HEK293 (cell line): ENCODE measurements at regions not wholly inside any gene's neighbourhood (a gene's known extent, or its start where the extent isn't known, plus 50 kb on each side); places are given as distances from the start of the nearest gene placed in this dataset.

ENCODE experiments used
- CTCF ChIA-PET: fragments of 350-600 bp; formaldehyde crosslinking; extraction: SDS; loops from one replicate; lab custom pipeline; 2021; ENCODE audit warnings: antibody characterized with exemption; lab: Yijun Ruan, JAX
- POLR2A ChIA-PET: fragments of 300-600 bp; formaldehyde crosslinking; extraction: SDS; loops from one replicate; lab custom pipeline; 2020; ENCODE audit warnings: antibody characterized with exemption, inconsistent platforms; lab: Yijun Ruan, JAX
- H3K27ac ChIP-seq: fragments of 200-500 bp; sonication (Bioruptor generic); 2 replicates; pipeline ENCODE4 v1.5.1; 2014; ENCODE audit warnings: low read depth, low read length, control low read depth, inconsistent platforms; ENCODE audit errors: extremely low read depth
- H3K36me3 ChIP-seq, 2 experiments: fragments of 200-500 bp in 1 of 2; sonication (Bioruptor generic) in 1 of 2; 1 replicate in 1 of 2; 2 replicates in 1 of 2; pipeline ENCODE4 v1.5.1; 2014 to 2017; ENCODE audit warnings: inconsistent platforms in 2 of 2, low read length in 2 of 2; ENCODE audit not compliant: control insufficient read depth in 2 of 2, insufficient read depth in 1 of 2
- H3K4me1 ChIP-seq: fragments of 200-500 bp; sonication (Bioruptor generic); 2 replicates; pipeline ENCODE4 v1.5.1; 2014; ENCODE audit warnings: mild to moderate bottlenecking, low read length, inconsistent platforms; ENCODE audit not compliant: control insufficient read depth, insufficient read depth
- H3K4me3 ChIP-seq: 2 replicates; pipeline ENCODE4 v1.5.1; 2011; ENCODE audit warnings: low read depth, mild to moderate bottlenecking, control low read depth, low read length, moderate library complexity
- H3K9me3 ChIP-seq: fragments of 200-500 bp; sonication (Bioruptor generic); 2 replicates; pipeline ENCODE4 v1.5.1; 2014; ENCODE audit warnings: low read depth, low read length, inconsistent platforms; ENCODE audit not compliant: control insufficient read depth, insufficient read depth
- BCL11B ChIP-seq: fragments of 450-650 bp; formaldehyde crosslinking; IDR thresholded peaks from 2 replicates; pipeline ENCODE4 v1.5.1; 2016; ENCODE audit warnings: low read depth, missing biosample characterization, missing genetic modification characterization
- GFI1B ChIP-seq: fragments of 450-650 bp; formaldehyde crosslinking; IDR thresholded peaks from 2 replicates; pipeline ENCODE4 v1.5.1; 2016; ENCODE audit warnings: missing biosample characterization, missing genetic modification characterization
- GLI4 ChIP-seq: fragments of 450-650 bp; formaldehyde crosslinking; IDR thresholded peaks from 2 replicates; pipeline ENCODE4 v1.5.1; 2016; ENCODE audit warnings: missing biosample characterization, missing genetic modification characterization
- GLIS1 ChIP-seq: fragments of 450-650 bp; formaldehyde crosslinking; IDR thresholded peaks from 2 replicates; pipeline ENCODE4 v1.5.1; 2016; ENCODE audit warnings: missing biosample characterization, missing genetic modification characterization
- HOXA7 ChIP-seq: sonication (generic); formaldehyde crosslinking; IDR thresholded peaks from 2 replicates; pipeline ENCODE4 v1.8.1; 2022; ENCODE audit warnings: missing genetic modification reagents, borderline replicate concordance
- KLF1 ChIP-seq: fragments of 450-650 bp; formaldehyde crosslinking; IDR thresholded peaks from 2 replicates; pipeline ENCODE4 v1.5.1; 2016; ENCODE audit warnings: missing biosample characterization, missing genetic modification characterization
- KLF9 ChIP-seq: fragments of 450-650 bp; formaldehyde crosslinking; IDR thresholded peaks from 2 replicates; pipeline ENCODE4 v1.5.1; 2016; ENCODE audit warnings: missing biosample characterization, missing genetic modification characterization, low read depth
- PRDM1 ChIP-seq: fragments of 450-650 bp; formaldehyde crosslinking; IDR thresholded peaks from 2 replicates; pipeline ENCODE4; 2016; ENCODE audit warnings: missing biosample characterization, missing genetic modification characterization
- ZFP37 ChIP-seq: fragments of 450-650 bp; formaldehyde crosslinking; IDR thresholded peaks from 2 replicates; pipeline ENCODE4 v1.5.1; 2016; ENCODE audit warnings: missing biosample characterization, missing genetic modification characterization
- ZNF114 ChIP-seq: fragments of 450-650 bp; formaldehyde crosslinking; IDR thresholded peaks from 2 replicates; pipeline ENCODE4 v1.5.0; 2017; ENCODE audit warnings: missing biosample characterization, missing genetic modification characterization
- ZNF214 ChIP-seq: fragments of 450-650 bp; formaldehyde crosslinking; IDR thresholded peaks from 2 replicates; pipeline ENCODE4 v1.5.1; 2017; ENCODE audit warnings: missing biosample characterization, mild to moderate bottlenecking, missing genetic modification characterization, borderline replicate concordance
- ZNF223 ChIP-seq: fragments of 450-650 bp; formaldehyde crosslinking; IDR thresholded peaks from 2 replicates; pipeline ENCODE4 v1.5.1; 2016; ENCODE audit warnings: missing biosample characterization, missing genetic modification characterization
- ZNF23 ChIP-seq: fragments of 450-650 bp; formaldehyde crosslinking; IDR thresholded peaks from 2 replicates; pipeline ENCODE4 v1.5.1; 2016; ENCODE audit warnings: missing biosample characterization, missing genetic modification characterization, borderline replicate concordance
- ZNF341 ChIP-seq: fragments of 450-650 bp; formaldehyde crosslinking; IDR thresholded peaks from 2 replicates; pipeline ENCODE4; 2016; ENCODE audit warnings: low read depth, missing biosample characterization, missing genetic modification characterization
- ZNF510 ChIP-seq: fragments of 450-650 bp; formaldehyde crosslinking; IDR thresholded peaks from 2 replicates; pipeline ENCODE4 v1.5.1; 2018; ENCODE audit warnings: mild to moderate bottlenecking, missing genetic modification characterization, missing biosample characterization; ENCODE audit not compliant: insufficient replicate concordance
- ZNF530 ChIP-seq: fragments of 450-650 bp; formaldehyde crosslinking; IDR thresholded peaks from 2 replicates; pipeline ENCODE4 v1.5.1; 2016; ENCODE audit warnings: low read depth, missing biosample characterization, missing genetic modification characterization
- ZNF561 ChIP-seq: fragments of 450-650 bp; IDR thresholded peaks from 2 replicates; pipeline ENCODE4 v1.5.1; 2018; ENCODE audit warnings: missing biosample characterization, missing genetic modification characterization, borderline replicate concordance
- ZNF585B ChIP-seq: fragments of 450-650 bp; formaldehyde crosslinking; IDR thresholded peaks from 2 replicates; pipeline ENCODE4 v1.5.1; 2016; ENCODE audit warnings: missing biosample characterization, missing genetic modification characterization
- ZNF621 ChIP-seq: fragments of 450-650 bp; formaldehyde crosslinking; IDR thresholded peaks from 2 replicates; pipeline ENCODE4 v1.5.1; 2017; ENCODE audit warnings: missing biosample characterization, missing genetic modification characterization
- ZNF654 ChIP-seq: fragments of 450-650 bp; formaldehyde crosslinking; IDR thresholded peaks from 2 replicates; pipeline ENCODE4 v1.5.1; 2016; ENCODE audit warnings: low read depth, missing biosample characterization, missing genetic modification characterization
- ZNF701 ChIP-seq: fragments of 450-650 bp; formaldehyde crosslinking; IDR thresholded peaks from 2 replicates; pipeline ENCODE4 v1.5.1; 2016; ENCODE audit warnings: missing biosample characterization, missing genetic modification characterization
- ZNF785 ChIP-seq: fragments of 450-650 bp; formaldehyde crosslinking; IDR thresholded peaks from 2 replicates; pipeline ENCODE4 v1.5.1; 2016; ENCODE audit warnings: missing biosample characterization, missing genetic modification characterization
- ZSCAN23 ChIP-seq: fragments of 450-650 bp; formaldehyde crosslinking; IDR thresholded peaks from 2 replicates; pipeline ENCODE4 v1.5.1; 2016; ENCODE audit warnings: missing biosample characterization, missing genetic modification characterization
- TF ChIP-seq, protein P1 (sequence below): fragments of 450-650 bp; formaldehyde crosslinking; IDR thresholded peaks from 2 replicates; pipeline ENCODE4 v1.5.1; 2017; ENCODE audit warnings: missing biosample characterization, mild to moderate bottlenecking, missing genetic modification characterization, moderate library complexity
- TF ChIP-seq, protein P2 (sequence below): fragments of 450-650 bp; formaldehyde crosslinking; IDR thresholded peaks from 2 replicates; pipeline ENCODE4 v1.5.1; 2016; ENCODE audit warnings: missing biosample characterization, missing genetic modification characterization
- TF ChIP-seq, protein P3 (sequence below): fragments of 450-650 bp; formaldehyde crosslinking; IDR thresholded peaks from 2 replicates; pipeline ENCODE4; 2016; ENCODE audit warnings: missing biosample characterization, missing genetic modification characterization

DNA sequence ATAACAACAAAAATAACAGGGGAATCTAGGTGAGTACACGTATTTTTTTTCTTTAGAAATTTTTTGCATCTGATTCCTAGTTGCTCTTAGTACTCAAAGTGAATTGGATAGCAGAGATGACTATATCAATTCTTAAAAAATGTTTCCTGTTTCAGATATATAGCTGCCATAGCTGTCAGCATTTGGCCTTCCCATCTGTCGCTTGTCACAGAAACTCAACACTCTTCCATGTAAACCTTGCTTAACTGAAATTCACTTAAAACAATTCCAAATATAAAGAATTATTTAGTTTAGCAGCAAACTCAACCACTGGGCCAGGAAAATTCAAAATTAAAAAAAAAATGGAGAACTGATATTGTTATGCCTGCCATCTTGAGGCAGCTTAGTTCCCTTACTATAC, 807.5 kb downstream of the IGSF11 start:
- ChIA-PET CTCF (interaction anchor here (0.6 to 0.7 kb wide), 2 partner anchors 48 to 325 kb away, joined by 3 read pairs; no protein-coding TSS in a partner anchor), POLR2A (no interaction called here)
- no peaks in the 10 kb centered on the region for H3K36me3 ChIP-seq
- H3K9me3 ChIP-seq: no peaks in the 10 kb centered on the region
- TF ChIP-seq ZNF214: no peak
- no peak for TF ChIP-seq GFI1B (tag by site-specific recombination)
- TF ChIP-seq, protein P1, sequence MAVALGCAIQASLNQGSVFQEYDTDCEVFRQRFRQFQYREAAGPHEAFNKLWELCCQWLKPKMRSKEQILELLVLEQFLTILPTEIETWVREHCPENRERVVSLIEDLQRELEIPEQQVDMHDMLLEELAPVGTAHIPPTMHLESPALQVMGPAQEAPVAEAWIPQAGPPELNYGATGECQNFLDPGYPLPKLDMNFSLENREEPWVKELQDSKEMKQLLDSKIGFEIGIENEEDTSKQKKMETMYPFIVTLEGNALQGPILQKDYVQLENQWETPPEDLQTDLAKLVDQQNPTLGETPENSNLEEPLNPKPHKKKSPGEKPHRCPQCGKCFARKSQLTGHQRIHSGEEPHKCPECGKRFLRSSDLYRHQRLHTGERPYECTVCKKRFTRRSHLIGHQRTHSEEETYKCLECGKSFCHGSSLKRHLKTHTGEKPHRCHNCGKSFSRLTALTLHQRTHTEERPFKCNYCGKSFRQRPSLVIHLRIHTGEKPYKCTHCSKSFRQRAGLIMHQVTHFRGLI (tag by site-specific recombination): no peak
- TF ChIP-seq HOXA7: no peak
- no peak for TF ChIP-seq BCL11B (tag by site-specific recombination)
- no peak for TF ChIP-seq ZNF530 (tag by site-specific recombination)
- no peak for TF ChIP-seq ZNF654
- no peak for TF ChIP-seq ZNF23 (tag by site-specific recombination)
- TF ChIP-seq ZNF701 (tag by site-specific recombination): no peak
- H3K27ac ChIP-seq: no peak overlapping the region
- no peaks in the 10 kb centered on the region for H3K4me1 ChIP-seq
- no peak overlapping the region for H3K4me3 ChIP-seq

DNA sequence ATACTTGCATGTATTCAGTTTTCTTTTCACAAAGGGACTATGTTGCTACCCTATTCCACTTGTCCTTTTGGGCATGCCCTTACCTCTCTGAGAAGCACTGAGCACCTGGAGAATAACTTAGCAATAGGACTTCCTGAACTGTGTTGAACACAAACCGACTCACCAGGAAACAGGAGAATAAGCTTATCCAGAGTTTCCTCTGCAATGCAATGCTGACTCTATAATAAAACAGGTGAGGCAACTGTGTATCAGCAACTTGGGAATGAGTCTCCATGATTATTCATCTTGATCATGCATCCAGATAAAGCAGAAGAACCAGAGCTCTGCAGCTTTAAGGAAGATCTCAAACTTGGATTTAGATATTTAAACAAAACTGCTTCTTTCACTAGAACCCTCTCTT, 806.5 kb downstream of the IGSF11 start:
- Histone ChIP-seq H3K4me3 (no peak overlapping the region), H3K4me1 (no peaks in the 10 kb centered on the region), H3K9me3 (no peaks in the 10 kb centered on the region), H3K27ac (no peak overlapping the region), H3K36me3 (no peaks in the 10 kb centered on the region)
- ChIA-PET POLR2A (no interaction called here), CTCF (interaction anchor here (0.6 kb wide), 1 partner anchor 1500 kb away, joined by 3 read pairs; no protein-coding TSS in a partner anchor)
- TF ChIP-seq ZNF214 (no peak), ZNF510 (no peak)

DNA sequence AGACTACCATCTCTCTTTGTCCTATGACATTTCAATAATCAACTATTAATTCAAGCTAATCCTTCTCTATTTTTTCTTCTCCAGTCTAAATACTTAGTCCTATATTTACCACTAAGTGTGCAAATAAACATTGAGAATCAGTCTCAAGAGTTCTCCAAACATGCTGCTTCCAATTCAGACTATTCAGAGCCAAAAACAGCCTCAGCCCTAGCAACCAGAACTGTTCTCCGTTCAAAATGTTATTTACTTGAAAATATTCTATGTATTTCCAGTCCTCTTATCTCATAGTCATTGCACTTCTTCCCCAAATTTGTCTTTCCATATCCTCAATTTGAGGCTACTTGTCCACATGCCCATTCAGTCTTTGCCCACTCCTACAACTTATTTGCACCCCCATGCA, 805.5 kb downstream of the IGSF11 start:
- H3K9me3 ChIP-seq: no peaks in the 10 kb centered on the region
- POLR2A ChIA-PET: no interaction called here
- H3K4me3 ChIP-seq: no peak overlapping the region
- CTCF ChIA-PET: no interaction called here
- H3K4me1 ChIP-seq: no peaks in the 10 kb centered on the region
- no peaks in the 10 kb centered on the region for H3K36me3 ChIP-seq
- H3K27ac ChIP-seq: no peak overlapping the region
- TF ChIP-seq, protein P2, sequence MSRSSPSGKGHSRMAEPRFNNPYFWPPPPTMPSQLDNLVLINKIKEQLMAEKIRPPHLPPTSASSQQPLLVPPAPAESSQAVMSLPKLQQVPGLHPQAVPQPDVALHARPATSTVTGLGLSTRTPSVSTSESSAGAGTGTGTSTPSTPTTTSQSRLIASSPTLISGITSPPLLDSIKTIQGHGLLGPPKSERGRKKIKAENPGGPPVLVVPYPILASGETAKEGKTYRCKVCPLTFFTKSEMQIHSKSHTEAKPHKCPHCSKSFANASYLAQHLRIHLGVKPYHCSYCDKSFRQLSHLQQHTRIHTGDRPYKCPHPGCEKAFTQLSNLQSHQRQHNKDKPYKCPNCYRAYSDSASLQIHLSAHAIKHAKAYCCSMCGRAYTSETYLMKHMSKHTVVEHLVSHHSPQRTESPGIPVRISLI (tag by site-specific recombination): no peak
- TF ChIP-seq ZNF585B (no peak), KLF9 (tag by site-specific recombination) (no peak), PRDM1 (tag by site-specific recombination) (no peak), ZFP37 (tag by site-specific recombination) (no peak), ZNF341 (tag by site-specific recombination) (no peak), ZNF621 (tag by site-specific recombination) (no peak), KLF1 (tag by site-specific recombination) (no peak)

DNA sequence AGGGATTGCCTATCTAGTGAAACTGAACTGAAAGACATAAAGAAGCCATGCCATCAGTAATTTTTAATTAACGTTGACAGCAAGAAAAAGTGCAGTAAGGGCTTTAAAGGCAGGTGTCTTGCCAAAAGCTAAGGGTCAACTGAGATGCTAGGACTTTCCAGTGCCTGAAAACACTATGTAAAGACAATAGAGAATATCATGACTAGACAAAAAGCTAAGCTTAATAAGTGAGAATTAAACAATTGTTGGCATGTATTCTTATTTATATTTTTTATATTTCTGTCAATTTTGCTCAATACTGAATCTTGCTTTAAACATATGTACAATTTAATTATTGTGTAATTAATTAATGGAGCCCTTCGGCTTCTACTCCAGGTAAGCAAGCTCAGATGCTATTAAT, 803.1 kb downstream of the IGSF11 start:
- no peak for TF ChIP-seq GLI4 (tag by site-specific recombination)
- TF ChIP-seq GLIS1 (tag by site-specific recombination): no peak
- TF ChIP-seq ZNF223: no peak
- TF ChIP-seq ZNF785: no peak
- TF ChIP-seq, protein P3, sequence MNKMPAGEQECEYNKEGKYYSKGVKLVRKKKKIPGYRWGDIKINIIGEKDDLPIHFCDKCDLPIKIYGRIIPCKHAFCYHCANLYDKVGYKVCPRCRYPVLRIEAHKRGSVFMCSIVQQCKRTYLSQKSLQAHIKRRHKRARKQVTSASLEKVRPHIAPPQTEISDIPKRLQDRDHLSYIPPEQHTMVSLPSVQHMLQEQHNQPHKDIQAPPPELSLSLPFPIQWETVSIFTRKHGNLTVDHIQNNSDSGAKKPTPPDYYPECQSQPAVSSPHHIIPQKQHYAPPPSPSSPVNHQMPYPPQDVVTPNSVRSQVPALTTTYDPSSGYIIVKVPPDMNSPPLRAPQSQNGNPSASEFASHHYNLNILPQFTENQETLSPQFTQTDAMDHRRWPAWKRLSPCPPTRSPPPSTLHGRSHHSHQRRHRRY (tag by site-specific recombination): no peak
- TF ChIP-seq ZSCAN23 (tag by site-specific recombination): no peak
- no peak for TF ChIP-seq ZNF561 (tag by site-specific recombination)
- no peak for TF ChIP-seq ZNF114 (tag by site-specific recombination)
- CTCF ChIA-PET: no interaction called here
- H3K9me3 ChIP-seq: no peaks in the 10 kb centered on the region
- H3K4me3 ChIP-seq: no peak overlapping the region
- POLR2A ChIA-PET: no interaction called here
- no peaks in the 10 kb centered on the region for H3K4me1 ChIP-seq
- no peak overlapping the region for H3K27ac ChIP-seq
- no peaks in the 10 kb centered on the region for H3K36me3 ChIP-seq
